ENCODE measurements at regions not wholly inside any gene's neighbourhood (a gene's known extent, or its start where the extent isn't known, plus 50 kb on each side); places are given as distances from the start of the nearest gene placed in this dataset.

- no peak for DNase-seq (ENCODE audit: low read depth)
Observed at GRCh38 chr15:95647531-95648277, 682.8 kb upstream of the NR2F2 start.

- no peak for DNase-seq (ENCODE audit: low read depth)
Observed at GRCh38 chr15:95653361-95653805, 677.1 kb upstream of the NR2F2 start.

- no peak for DNase-seq (ENCODE audit: low read depth)
Observed at GRCh38 chr15:95655089-95655607, 675.4 kb upstream of the NR2F2 start.

- no peak for DNase-seq (ENCODE audit: low read depth)
Observed at GRCh38 chr15:95656595-95656994, 673.9 kb upstream of the NR2F2 start.

- DNase-seq (ENCODE audit: low read depth) = no peak
Observed at GRCh38 chr15:95658799-95659198, 671.7 kb upstream of the NR2F2 start.

GRCh38 chr15:95659656-95660055 is 670.8 kb upstream of the NR2F2 start:
- no peak for DNase-seq (ENCODE audit: low read depth)

- no peak for DNase-seq (ENCODE audit: low read depth)
Observed at GRCh38 chr15:95662638-95663037, 667.9 kb upstream of the NR2F2 start.

- no peak for DNase-seq (ENCODE audit: low read depth)
Observed at GRCh38 chr15:95663156-95664100, 667.1 kb upstream of the NR2F2 start.

GRCh38 chr15:95664450-95664849 is 666.0 kb upstream of the NR2F2 start:
- no peak for DNase-seq (ENCODE audit: low read depth)

- no peak for DNase-seq (ENCODE audit: low read depth)
Observed at GRCh38 chr15:95669146-95669922, 661.2 kb upstream of the NR2F2 start.

GRCh38 chr15:95674031-95674430 is 656.5 kb upstream of the NR2F2 start:
- DNase-seq (ENCODE audit: low read depth) = no peak

GRCh38 chr15:95676500-95676899 is 654.0 kb upstream of the NR2F2 start:
- DNase-seq (ENCODE audit: low read depth) = no peak

- DNase-seq (ENCODE audit: low read depth) = no peak
Observed at GRCh38 chr15:95679847-95680582, 650.5 kb upstream of the NR2F2 start.

- no peak for DNase-seq (ENCODE audit: low read depth)
Observed at GRCh38 chr15:95680728-95681127, 649.8 kb upstream of the NR2F2 start.

GRCh38 chr15:95681836-95682544 is 648.5 kb upstream of the NR2F2 start:
- no peak for DNase-seq (ENCODE audit: low read depth)

- DNase-seq (ENCODE audit: low read depth) = no peak
Observed at GRCh38 chr15:95684126-95684525, 646.4 kb upstream of the NR2F2 start.

- no peak for DNase-seq (ENCODE audit: low read depth)
Observed at GRCh38 chr15:95684693-95685115, 645.8 kb upstream of the NR2F2 start.

GRCh38 chr15:95687061-95687460 is 643.4 kb upstream of the NR2F2 start:
- no peak for DNase-seq (ENCODE audit: low read depth)

- DNase-seq (ENCODE audit: low read depth) = no peak
Observed at GRCh38 chr15:95687686-95688085, 642.8 kb upstream of the NR2F2 start.

GRCh38 chr15:95690631-95691340 is 639.7 kb upstream of the NR2F2 start:
- DNase-seq (ENCODE audit: low read depth) = no peak

Data from stimulated activated CD8-positive, alpha-beta memory T cell treated with anti-CD3 and anti-CD28 coated beads, Interleukin-7, amount 100 ng/mL, for 24 hours (primary cell).